ENCODE measurements at regions not wholly inside any gene's neighbourhood (a gene's known extent, or its start where the extent isn't known, plus 50 kb on each side); places are given as distances from the start of the nearest gene placed in this dataset.

DNA sequence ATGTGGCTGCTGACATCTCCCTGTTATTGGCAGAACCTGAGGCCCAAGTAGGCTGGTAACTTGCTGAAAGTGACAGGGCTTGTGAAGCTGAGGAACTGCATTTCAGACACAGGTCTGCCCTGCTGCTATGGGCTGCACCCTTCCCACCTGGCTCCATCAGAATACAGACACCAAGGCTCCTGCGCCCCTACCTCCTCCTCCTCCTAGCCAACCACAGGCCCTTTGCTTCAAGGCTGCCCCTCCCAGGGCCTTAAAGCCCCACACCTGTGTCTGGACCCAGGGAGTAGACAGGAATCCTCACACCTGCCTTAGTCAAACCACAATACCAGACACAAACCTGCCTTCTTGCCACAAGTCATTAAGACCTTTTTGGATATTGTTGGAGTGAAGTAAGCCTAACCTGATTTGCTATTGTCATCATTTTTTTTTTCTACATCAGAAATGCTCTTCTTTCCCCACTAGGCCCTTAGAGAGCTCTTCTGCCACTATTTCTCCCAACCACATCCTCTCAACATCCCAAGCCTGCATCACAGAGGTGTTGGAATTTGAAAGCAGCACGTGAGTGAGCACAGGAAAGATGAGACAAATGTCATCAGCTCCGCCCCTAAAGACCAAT lies 489.7 kb downstream of the EIPR1 start:
- TF ChIP-seq EZH2 (IDR thresholded peaks at IDR 0.05; ENCODE audit: borderline replicate concordance) = no peak
- TF ChIP-seq, protein P1, sequence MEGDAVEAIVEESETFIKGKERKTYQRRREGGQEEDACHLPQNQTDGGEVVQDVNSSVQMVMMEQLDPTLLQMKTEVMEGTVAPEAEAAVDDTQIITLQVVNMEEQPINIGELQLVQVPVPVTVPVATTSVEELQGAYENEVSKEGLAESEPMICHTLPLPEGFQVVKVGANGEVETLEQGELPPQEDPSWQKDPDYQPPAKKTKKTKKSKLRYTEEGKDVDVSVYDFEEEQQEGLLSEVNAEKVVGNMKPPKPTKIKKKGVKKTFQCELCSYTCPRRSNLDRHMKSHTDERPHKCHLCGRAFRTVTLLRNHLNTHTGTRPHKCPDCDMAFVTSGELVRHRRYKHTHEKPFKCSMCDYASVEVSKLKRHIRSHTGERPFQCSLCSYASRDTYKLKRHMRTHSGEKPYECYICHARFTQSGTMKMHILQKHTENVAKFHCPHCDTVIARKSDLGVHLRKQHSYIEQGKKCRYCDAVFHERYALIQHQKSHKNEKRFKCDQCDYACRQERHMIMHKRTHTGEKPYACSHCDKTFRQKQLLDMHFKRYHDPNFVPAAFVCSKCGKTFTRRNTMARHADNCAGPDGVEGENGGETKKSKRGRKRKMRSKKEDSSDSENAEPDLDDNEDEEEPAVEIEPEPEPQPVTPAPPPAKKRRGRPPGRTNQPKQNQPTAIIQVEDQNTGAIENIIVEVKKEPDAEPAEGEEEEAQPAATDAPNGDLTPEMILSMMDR (IDR thresholded peaks at IDR 0.05; ENCODE audit: poor library complexity) = no peak
